ENCODE measurements at regions not wholly inside any gene's neighbourhood (a gene's known extent, or its start where the extent isn't known, plus 50 kb on each side); places are given as distances from the start of the nearest gene placed in this dataset.

DNA sequence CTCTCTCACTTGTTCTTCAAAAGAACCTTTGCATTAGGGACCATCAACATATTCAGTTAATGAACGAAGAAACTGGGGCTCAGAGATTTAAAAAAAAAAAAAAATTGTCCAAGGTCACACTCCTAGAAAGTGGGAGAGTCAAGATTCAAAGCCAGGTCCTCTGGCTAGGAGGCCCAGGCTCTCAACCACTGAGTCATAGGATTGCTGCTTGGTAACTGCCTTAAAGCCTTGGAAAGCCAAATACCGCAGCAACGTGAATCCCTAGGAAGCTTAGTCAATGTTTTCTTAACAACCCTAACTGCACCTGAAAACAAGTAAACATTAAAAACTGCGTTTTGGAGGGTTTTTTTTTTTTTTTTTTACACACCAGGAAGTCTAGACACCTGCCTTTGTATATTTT lies 156.8 kb downstream of the WNT5A start:
- Histone ChIP-seq H4K20me1 (ENCODE audit: control insufficient read depth, insufficient read depth) (no peaks in the 10 kb centered on the region), H3K4me3 (no peak overlapping the region), H3K9me3 (replicated peaks; ENCODE audit: control insufficient read depth, insufficient read depth, low read length) (no peaks in the 10 kb centered on the region), H3K27ac (ENCODE audit: control insufficient read depth, insufficient read depth) (no peak overlapping the region), H2AFZ (ENCODE audit: control insufficient read depth, low read depth, low read length) (no peak overlapping the region), H3K9ac (ENCODE audit: control insufficient read depth, insufficient read depth, low read length) (no peak overlapping the region), H3K27me3 (replicated peaks in 1 of 2; ENCODE audit: control insufficient read depth in 2 of 2, insufficient read depth in 2 of 2, low read length in 1 of 2) (peaks cover 0 to 1% of the 10 kb centered on the region in 2 experiments; a peak in 2 of 4 replicates), H3K4me1 (ENCODE audit: control insufficient read depth, insufficient read depth, low read length) (no peaks in the 10 kb centered on the region), H3K36me3 (ENCODE audit: control insufficient read depth in 2 of 2, insufficient read depth in 2 of 2, low read length in 1 of 2) (no peaks in the 10 kb centered on the region), H3K79me2 (ENCODE audit: control insufficient read depth, insufficient read depth, low read length) (no peaks in the 10 kb centered on the region), H3K4me2 (ENCODE audit: control insufficient read depth, insufficient read depth) (no peak overlapping the region)
- 30% methylated on average over 4 of the region's 4 CpGs for WGBS (ENCODE audit: insufficient coverage, insufficient replicate concordance, low lambda C conversion rate, missing lambda C conversion rate)
- intact Hi-C loops (cut with micrococcal nuclease; ENCODE audit: unreplicated experiment) (no loop called here), in situ Hi-C loops (cut with MboI) (no loop called here)
- ChIA-PET RAD21 (ENCODE audit: unreplicated experiment) (no interaction called here), CTCF (no interaction called here), POLR2A (no interaction called here), SMC1A (ENCODE audit: uncharacterized antibody, unreplicated experiment) (interaction anchor here (0.6 kb wide), 1 partner anchor 18 kb away, joined by 3 read pairs; no protein-coding TSS in a partner anchor)
- no TSS peak for BruUV-seq (replicated peaks)
- DNase-seq (ENCODE audit: low read depth, low spot score) (no peak), FAIRE-seq (no peak), ATAC-seq (no peak)
- TF ChIP-seq WRNIP1 (IDR thresholded peaks at IDR 0.05; ENCODE audit: borderline replicate concordance, low read depth, low read length) (no peak), LARP7 (IDR thresholded peaks at IDR 0.05) (no peak), ZNF207 (IDR thresholded peaks at IDR 0.05; ENCODE audit: borderline replicate concordance) (no peak), FOXK2 (IDR thresholded peaks at IDR 0.05) (no peak), PAX5 (IDR thresholded peaks at IDR 0.05; ENCODE audit: borderline replicate concordance, low read depth, low read length) (no peak), SREBF2 (IDR thresholded peaks at IDR 0.05; ENCODE audit: low read length) (no peak), NR2C2 (IDR thresholded peaks at IDR 0.05; ENCODE audit: borderline replicate concordance, control insufficient read depth, insufficient read length, low read depth) (no peak), MTA2 (IDR thresholded peaks at IDR 0.05; ENCODE audit: low read depth) (no peak), RFX5 (IDR thresholded peaks at IDR 0.05; ENCODE audit: low read depth, low read length) (no peak), SIX5 (IDR thresholded peaks at IDR 0.05; ENCODE audit: low read depth, low read length, severe bottlenecking) (no peak), CHD4 (IDR thresholded peaks at IDR 0.05) (no peak), PML (IDR thresholded peaks at IDR 0.05; ENCODE audit: low read length) (no peak), HDAC2 (IDR thresholded peaks at IDR 0.05) (no peak), NFYA (IDR thresholded peaks at IDR 0.05; ENCODE audit: borderline replicate concordance, low read depth, low read length) (no peak), EED (IDR thresholded peaks at IDR 0.05; ENCODE audit: low read depth) (no peak), NFXL1 (IDR thresholded peaks at IDR 0.05; ENCODE audit: borderline replicate concordance) (no peak), YBX1 (IDR thresholded peaks at IDR 0.05) (no peak)
- TF ChIP-seq, protein P1, sequence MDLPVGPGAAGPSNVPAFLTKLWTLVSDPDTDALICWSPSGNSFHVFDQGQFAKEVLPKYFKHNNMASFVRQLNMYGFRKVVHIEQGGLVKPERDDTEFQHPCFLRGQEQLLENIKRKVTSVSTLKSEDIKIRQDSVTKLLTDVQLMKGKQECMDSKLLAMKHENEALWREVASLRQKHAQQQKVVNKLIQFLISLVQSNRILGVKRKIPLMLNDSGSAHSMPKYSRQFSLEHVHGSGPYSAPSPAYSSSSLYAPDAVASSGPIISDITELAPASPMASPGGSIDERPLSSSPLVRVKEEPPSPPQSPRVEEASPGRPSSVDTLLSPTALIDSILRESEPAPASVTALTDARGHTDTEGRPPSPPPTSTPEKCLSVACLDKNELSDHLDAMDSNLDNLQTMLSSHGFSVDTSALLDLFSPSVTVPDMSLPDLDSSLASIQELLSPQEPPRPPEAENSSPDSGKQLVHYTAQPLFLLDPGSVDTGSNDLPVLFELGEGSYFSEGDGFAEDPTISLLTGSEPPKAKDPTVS (IDR thresholded peaks at IDR 0.05; ENCODE audit: low read depth, low read length) = no peak
- TF ChIP-seq, protein P2, sequence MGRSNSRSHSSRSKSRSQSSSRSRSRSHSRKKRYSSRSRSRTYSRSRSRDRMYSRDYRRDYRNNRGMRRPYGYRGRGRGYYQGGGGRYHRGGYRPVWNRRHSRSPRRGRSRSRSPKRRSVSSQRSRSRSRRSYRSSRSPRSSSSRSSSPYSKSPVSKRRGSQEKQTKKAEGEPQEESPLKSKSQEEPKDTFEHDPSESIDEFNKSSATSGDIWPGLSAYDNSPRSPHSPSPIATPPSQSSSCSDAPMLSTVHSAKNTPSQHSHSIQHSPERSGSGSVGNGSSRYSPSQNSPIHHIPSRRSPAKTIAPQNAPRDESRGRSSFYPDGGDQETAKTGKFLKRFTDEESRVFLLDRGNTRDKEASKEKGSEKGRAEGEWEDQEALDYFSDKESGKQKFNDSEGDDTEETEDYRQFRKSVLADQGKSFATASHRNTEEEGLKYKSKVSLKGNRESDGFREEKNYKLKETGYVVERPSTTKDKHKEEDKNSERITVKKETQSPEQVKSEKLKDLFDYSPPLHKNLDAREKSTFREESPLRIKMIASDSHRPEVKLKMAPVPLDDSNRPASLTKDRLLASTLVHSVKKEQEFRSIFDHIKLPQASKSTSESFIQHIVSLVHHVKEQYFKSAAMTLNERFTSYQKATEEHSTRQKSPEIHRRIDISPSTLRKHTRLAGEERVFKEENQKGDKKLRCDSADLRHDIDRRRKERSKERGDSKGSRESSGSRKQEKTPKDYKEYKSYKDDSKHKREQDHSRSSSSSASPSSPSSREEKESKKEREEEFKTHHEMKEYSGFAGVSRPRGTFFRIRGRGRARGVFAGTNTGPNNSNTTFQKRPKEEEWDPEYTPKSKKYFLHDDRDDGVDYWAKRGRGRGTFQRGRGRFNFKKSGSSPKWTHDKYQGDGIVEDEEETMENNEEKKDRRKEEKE (IDR thresholded peaks at IDR 0.05) = no peak
- TF ChIP-seq, protein P3, sequence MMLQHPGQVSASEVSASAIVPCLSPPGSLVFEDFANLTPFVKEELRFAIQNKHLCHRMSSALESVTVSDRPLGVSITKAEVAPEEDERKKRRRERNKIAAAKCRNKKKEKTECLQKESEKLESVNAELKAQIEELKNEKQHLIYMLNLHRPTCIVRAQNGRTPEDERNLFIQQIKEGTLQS (IDR thresholded peaks at IDR 0.05; ENCODE audit: borderline replicate concordance, extremely low read depth, low read depth, low read length) = no peak

Measured in GM12878 (cell line).